Forelimb muscle (tissue), 1 donor: ENCODE measurements at regions not wholly inside any gene's neighbourhood (a gene's known extent, or its start where the extent isn't known, plus 50 kb on each side); places are given as distances from the start of the nearest gene placed in this dataset.

ENCODE experiments used
- DNase-seq: peaks from one replicate; pipeline ENCODE4 v3.0.0-alpha.2; 2013; ENCODE audit warnings: low read depth

DNA sequence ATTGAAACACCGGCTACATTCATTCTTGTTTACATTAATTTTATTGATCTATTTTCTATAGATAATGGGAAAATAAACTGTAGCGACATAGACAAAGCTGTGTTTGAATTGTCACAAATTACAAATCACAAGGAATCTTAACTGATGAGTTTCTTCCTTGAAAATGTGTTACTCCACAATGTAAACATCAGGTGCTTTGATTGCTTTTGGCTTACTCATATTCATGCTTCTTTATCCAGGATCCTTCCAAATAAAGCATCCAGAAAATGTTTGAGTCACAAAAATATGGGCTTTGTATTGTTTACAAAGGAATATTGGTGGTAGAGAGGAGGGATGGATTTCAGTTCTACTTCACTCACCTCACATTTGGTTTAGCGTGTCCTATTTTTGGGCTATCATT, 64.0 kb downstream of the BMP2 start:
- DNase-seq = no peak

DNA sequence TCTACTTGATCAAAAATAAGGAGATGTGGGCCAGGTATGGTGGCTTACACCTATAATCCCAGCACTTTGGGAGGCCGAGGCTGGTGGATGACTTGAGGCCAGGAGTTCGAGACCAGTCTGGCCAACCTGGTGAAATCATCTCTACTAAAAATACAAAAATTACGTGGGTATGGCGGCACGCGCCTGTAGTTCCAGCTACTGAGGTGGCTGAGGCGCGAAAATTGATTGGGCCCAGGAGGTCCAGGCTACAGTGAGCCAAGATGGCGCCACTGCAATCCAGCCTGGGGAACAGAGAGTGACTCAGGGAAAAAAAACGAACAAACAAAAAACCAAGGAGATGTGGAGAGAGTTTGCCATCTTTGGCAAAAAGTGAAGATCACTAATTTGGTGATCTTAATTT, 65.3 kb downstream of the BMP2 start:
- DNase-seq = no peak

GRCh38 chr20:6835609-6836008, 68.1 kb downstream of the BMP2 start:
- no peak for DNase-seq

DNA sequence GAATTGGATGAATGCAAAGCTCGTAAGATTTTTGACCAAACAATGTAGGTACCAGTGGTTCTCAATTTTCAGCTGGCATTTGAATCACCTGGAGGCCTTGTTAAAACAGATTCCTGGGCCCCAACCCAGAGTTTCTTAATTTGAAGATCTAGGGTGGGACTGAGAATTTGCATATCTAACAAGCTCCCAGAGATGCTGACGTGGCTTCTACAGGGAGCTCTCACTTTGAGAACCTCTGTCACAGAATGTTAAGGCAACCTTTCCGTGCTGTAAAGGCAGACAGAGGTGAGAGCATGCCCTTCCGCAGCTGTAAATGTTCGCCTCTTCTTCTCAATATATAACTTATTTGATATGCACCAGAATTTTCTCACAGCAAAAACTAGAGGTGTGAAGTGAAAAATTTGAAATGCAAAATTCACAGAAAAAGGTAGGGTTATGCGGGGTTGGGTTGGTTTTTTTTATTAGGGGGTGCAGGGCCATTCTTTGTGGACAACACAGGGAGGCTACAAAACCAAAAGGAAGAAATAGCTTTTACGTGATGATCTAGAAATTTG, 69.4 kb downstream of the BMP2 start:
- no peak for DNase-seq

DNA sequence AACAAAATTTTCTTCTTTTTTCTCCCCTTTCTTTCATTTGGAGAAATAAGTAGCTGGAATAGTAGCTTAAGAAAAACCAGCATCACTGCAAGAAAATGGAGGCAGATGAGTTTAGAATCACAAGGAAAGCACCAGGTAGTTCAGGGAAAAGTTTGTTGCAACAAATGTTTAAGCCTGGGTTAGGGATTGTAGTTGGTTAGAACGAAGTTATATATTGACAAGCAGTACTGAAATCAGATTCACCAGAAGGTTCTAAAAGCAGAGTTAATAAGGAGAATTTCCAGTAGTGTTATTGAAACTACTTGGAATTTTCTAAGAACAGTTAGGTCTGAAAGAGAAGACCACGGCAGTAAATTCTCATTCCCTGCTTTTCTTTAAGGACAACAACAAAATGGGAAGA, 70.2 kb downstream of the BMP2 start:
- no peak for DNase-seq

DNA sequence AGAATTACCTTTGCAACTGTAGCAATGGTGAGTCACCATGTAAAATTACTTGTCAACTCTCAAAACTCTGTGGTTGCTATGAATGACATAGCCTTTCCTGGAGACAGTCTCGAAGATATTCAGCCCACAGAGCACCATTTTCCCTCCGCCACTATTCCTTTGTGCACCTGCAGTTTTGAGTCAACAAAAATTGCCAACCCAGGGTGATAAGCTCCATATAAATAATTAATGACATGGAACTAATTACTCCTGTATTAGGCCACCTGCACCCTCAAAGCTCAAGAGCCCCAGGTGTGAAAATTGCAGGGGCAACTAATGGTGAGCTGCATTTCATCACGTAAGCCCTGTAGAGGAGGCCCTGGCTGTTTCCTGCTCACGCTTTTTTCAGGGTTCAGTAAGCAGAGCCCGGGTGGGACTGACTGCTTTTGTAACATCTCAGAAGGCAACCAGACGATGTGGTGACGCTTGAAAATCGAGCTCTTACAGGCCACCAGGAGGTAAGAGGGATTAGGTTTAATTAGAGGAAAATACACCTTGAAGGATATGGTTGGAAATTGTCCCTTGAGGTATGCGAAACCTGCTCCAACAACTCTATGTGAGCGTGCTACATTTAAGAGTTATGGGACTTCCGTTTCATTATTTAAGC, 70.8 kb downstream of the BMP2 start:
- DNase-seq = no peak

DNA sequence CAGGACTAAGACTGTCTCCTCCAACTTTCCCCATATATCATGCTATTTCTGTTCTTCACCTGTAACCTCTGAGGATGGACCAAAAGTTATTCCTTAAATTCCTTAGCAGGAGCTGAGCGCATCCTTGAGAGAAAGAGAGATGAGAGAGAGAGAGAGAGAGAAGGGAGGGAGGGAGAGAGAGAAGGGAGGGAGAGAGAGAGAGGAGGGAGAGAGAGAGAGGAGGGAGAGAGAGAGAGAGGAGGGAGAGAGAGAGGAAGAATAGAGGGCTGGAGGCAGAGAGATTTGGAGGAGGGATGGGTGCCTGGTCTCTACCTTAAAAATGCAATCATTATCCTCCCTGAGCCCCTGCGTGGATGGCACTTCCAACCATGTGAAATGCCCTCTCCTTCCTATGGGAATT, 73.6 kb downstream of the BMP2 start:
- no peak for DNase-seq

GRCh38 chr20:6845141-6845540, 77.7 kb downstream of the BMP2 start:
- no peak for DNase-seq

DNA sequence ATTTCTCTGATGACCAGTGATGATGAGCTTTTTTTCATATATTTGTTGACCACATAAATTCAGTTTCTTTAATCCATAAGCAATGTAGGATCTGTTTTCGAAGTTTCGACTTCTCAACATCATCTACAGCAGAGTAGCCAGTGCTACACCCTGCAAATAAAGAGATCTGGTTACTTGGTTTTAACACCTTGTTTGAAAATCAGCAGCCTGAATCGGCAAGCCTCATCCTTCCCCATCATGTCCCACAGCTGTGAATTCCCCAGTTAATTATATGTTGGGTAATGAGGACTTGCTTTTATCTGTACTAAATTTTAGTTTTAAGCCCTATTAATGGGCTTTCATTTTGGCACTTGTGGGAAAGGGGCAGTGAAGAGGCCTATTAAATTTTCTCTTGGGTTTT, 80.6 kb downstream of the BMP2 start:
- DNase-seq = no peak

- no peak for DNase-seq
Observed at GRCh38 chr20:6848992-6849391, 81.5 kb downstream of the BMP2 start.

GRCh38 chr20:6851136-6851535, 83.7 kb downstream of the BMP2 start:
- no peak for DNase-seq

- no peak for DNase-seq
Observed at GRCh38 chr20:6852478-6852877, 85.0 kb downstream of the BMP2 start.

DNA sequence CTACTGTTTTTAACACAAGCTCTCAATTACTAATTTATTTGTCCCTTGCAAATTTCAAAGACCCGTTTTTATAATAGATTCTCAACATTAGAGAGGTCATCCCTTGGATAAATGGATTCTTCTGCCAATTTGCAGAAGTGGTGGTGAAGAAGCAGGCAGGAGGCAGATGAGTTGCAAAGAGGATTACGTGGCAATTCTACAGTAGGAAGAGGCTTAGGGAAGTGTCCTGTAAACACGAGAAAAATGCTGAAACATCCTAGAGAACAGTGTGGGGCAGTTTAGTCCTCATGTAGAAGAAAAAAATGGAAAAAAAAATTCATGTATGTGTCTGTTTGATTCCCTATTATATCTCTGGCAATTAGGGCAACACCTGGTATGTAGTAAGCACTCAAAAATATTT, 87.6 kb downstream of the BMP2 start:
- DNase-seq = no peak

DNA sequence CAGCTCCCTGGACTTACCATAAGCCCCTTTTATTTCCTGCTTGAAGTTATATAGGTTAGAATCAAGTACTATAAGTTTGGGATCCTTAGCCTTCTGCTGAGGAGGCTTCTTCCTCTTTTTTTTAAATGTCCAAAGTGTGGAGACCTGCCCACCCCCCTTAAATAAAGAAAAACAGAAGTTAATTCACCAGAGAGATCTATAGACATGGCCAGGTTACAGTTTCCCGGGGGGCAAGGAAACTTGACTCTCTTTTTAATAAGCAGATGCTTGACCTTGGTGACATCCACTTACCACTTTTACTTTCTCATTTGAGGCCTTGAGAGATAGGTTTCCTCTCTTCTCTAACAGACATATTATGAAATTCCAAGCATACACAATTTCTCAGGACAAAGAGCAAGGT, 88.3 kb downstream of the BMP2 start:
- DNase-seq = no peak

DNA sequence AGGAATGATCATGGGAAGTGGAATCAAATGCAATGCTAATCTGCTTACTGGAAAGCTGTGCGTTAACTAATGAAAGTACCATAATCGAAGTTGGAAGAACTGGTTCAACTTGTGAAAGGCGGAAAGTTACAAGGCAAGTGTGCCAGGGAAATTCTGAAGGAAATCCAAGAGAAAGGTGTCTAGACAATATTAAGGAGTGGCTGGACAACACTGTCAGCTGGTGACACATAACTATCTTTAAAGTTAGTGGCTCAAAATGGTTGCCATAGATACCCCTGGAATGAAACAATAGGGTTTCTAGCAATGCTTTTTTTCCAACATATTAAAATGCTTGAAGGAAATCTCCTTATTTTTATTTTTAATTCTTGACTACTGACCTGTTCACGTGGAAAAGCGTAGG, 90.4 kb downstream of the BMP2 start:
- no peak for DNase-seq

DNA sequence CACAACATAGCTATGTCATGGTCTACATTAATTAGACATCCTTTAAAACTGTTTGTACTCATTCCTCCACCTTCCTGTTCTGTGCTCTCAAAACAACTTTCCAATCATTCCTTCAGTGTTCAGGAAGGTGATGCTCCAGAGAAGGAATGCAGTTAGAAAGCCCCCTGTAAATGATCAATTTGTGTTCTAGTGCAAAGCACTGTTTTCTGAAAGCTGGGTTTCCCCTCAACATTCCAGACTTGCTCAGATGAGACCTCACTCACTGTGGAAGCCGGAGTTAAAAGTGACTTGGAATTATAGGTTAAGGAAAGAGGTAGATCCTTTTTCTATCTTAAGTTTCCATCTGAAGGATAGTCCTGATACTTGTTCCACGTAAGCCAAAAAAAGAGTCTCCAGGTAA, 95.9 kb downstream of the BMP2 start:
- no peak for DNase-seq

DNA sequence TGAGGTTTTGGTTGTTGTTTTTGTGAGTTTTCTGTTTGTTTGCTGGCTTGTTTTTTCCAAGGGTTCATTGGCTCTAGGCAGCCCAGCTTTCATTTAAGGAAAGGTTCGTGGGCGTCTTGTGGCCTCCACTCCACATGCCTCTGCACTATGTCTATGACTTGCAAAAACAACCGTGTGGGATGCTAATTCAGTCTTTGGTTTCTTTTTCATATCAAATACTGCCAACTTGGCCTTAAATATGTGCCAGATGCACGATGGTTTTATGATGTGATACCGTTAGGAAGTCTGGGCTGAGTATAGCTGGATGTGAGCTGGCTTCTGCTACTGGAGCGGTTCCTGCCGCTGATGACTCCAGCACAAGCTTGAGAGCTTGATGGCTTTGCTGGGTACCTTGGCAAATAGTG, 96.3 kb downstream of the BMP2 start:
- DNase-seq = no peak

DNA sequence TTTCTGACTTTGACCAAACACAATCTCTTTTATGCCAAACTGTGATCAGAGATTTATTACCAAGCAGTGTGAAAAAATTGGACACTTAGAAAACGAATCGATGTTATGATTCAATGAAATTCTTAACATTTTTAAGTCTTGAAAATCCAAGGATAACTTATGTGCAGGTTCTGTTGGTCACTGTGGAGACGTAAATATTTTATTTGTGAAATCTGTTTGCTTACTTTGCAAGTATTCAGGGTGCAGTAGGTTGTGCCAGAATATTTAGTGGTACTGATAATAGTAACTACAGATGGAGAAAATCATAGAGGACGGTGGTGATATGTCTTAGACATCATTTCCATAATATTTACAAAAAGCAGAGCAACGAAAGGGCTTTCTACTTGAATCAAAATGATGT, 97.3 kb downstream of the BMP2 start:
- DNase-seq = no peak

DNA sequence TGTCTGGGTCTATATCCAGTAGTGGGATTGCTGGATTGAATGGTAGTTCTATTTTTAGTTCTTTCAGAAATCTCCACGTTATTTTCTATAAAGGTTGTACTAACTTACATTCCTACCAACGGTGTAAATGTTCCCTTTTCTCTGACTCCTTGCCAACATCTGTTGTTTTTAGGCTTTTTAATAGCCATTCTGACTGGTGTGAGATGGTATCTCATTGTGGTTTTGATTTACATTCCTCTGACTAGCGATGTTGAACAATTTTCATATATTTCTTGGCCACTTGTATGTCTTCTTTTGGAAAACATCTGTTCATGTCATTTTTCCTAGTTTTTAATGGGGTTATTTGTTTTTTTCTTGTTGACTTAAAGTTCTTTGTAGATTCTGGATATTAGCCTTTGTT, 99.3 kb downstream of the BMP2 start:
- DNase-seq = no peak

DNA sequence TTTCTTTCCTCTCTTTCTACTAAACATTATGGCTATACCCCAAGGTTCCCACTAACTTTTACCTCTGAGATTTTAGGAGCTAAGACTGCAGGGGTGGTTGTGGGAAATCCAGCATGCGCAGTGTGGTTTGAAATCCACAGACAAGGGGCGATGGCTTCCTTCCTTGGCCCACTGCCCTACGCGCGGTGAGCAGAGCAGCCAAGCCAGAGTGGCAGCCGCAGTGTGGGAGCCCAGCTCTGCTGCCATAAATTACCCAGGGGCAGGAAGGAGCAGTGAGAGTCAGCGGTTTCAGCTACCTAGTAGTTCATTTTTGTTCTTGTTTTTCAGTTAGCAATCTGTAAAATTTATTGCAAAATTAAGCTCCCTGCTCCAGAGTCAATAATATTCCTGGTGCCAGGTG, 101.4 kb downstream of the BMP2 start:
- DNase-seq = no peak

- no peak for DNase-seq
Observed at GRCh38 chr20:6870559-6870958, 103.1 kb downstream of the BMP2 start.

DNA sequence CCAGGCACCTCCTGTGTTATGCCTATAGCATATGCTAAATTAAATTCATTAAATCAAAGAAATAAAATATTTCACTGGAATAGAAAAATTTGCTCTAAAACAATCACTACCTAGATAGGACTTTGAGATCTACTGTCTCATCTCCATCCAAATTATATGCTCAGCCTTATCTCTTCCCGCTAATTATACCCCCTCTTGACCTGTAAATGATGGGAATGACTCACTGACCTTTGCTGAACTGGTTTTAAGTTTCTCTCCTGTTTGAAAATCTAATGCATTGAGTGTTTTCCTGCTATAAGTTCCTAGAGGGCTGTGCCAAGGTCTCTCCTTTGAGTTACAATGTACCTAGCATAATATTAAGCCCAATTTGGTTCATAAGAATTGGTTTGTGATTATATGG, 110.1 kb downstream of the BMP2 start:
- no peak for DNase-seq

GRCh38 chr20:6882561-6883291, 115.2 kb downstream of the BMP2 start:
- DNase-seq = no peak

DNA sequence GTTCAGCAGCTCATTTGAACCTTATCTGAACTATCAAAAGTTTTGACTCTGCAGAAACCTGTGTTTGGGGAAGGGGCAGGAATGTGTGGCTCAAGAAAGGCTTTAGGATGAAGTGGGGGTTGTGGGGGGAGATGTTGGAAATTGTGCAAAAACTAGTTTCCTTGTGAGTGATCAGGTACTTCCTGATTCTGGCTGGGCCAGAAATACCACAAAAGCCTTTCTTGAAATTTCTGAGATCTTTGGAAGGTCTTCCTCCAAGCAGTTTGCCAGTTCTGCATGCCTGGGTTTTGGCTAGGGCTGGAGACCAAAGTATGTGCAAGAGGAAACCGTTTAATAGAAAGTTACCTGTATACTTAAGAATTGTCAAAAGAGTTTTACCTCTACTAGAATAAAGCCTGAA, 116.6 kb downstream of the BMP2 start:
- no peak for DNase-seq
